Kidney (tissue), 13 donors: ENCODE measurements at regions not wholly inside any gene's neighbourhood (a gene's known extent, or its start where the extent isn't known, plus 50 kb on each side); places are given as distances from the start of the nearest gene placed in this dataset.

Source experiments
- DNase-seq, 5 donors: peaks; one replicate each; pipeline ENCODE4 v3.0.0-alpha.2; 2013 to 2020
- FAIRE-seq: peaks from 2 replicates; lab custom pipeline; 2012; peaks lifted over from hg19 to GRCh38; lab: Jason Lieb, UNC
- H3K27ac ChIP-seq, 2 donors: one replicate each; pipeline ENCODE4 v1.7.0; 2013; ENCODE audit warnings: low read depth in 2 of 2, low read length in 2 of 2, inconsistent platforms in 1 of 2
- H3K27me3 ChIP-seq: one replicate; pipeline ENCODE4 v1.7.1; 2013; ENCODE audit warnings: low read length, inconsistent platforms; ENCODE audit not compliant: control insufficient read depth, insufficient read depth
- H3K36me3 ChIP-seq, 3 donors: one replicate each; pipeline versions ENCODE4 v1.7.0 to v1.7.1; 2013; ENCODE audit warnings: low read length in 3 of 3, control low read depth in 1 of 3, inconsistent platforms in 1 of 3; ENCODE audit not compliant: insufficient read depth in 3 of 3, control insufficient read depth in 2 of 3
- H3K4me1 ChIP-seq, 3 donors: one replicate each; pipeline versions ENCODE4 v1.7.0 to v1.7.1; 2013; ENCODE audit warnings: low read length in 3 of 3, inconsistent platforms in 1 of 3, low read depth in 1 of 3; ENCODE audit not compliant: control insufficient read depth in 2 of 3, insufficient read depth in 2 of 3
- H3K4me3 ChIP-seq, 3 donors: one replicate each; pipeline versions ENCODE4 v1.7.0 to v1.8.1; 2013; ENCODE audit warnings: low read length in 3 of 3, control low read depth in 1 of 3, inconsistent platforms in 1 of 3
- H3K9ac ChIP-seq, 3 donors: one replicate each; pipeline versions ENCODE4 v1.7.0 to v1.7.1; 2013; ENCODE audit warnings: low read length in 3 of 3, control low read depth in 1 of 3, inconsistent platforms in 1 of 3
- H3K9me3 ChIP-seq, 3 donors: one replicate each; pipeline versions ENCODE4 v1.7.0 to v1.7.1; 2013; ENCODE audit warnings: low read length in 3 of 3, control low read depth in 1 of 3, inconsistent platforms in 1 of 3; ENCODE audit not compliant: control insufficient read depth in 2 of 3, insufficient read depth in 1 of 3
- intact Hi-C: fragments of 100-400 bp; cut with DNase I; formaldehyde crosslinking; loops from one replicate; pipeline ENCODE4 v1.11.1; 2022
- TF ChIP-seq, protein P1 (sequence below): IDR thresholded peaks from 3 replicates; pipeline ENCODE4 v1.5.1; 2012; ENCODE audit warnings: mild to moderate bottlenecking, moderate library complexity, borderline replicate concordance; ENCODE audit not compliant: insufficient read depth; ENCODE audit errors: extremely low read depth
- donor health status: control.
- donor health status: control.
- donor health status: control.
- donor health status: control.
- donor health status: control.
- donor health status: DM: yes; HTN: yes; CAD: no.
- donor health status: Normal renal cell carcinoma (clear cell type).

DNA sequence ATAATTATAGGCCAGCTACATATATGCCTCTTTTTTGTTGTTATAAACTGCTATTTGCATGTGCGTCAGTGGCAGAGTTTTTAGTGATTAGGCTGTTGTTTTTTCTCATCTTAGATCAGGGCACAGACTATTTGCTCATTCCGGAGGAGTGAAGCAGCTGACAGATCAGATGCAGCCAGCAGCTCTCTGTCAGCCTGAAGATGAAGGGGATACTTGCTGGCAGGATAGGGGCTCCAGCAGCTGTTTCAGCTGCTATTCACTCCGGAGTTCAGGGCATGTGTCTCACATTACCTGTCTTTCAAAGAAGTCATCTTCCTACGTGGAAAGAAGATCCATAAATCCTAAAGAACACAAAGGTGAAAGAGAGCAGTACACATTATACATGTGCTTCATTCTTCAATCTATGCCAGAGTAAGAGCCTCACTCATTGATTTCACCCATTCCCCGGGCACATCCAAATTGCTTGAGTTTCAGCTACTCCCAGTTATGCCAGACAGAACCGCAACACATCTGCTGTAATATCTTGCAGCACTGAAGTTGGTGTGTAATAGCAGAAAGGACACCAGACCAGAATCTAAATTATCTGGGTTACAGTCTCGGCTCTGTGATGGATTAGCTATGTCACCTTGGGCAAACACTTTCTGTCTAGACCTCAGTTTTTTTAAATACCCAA lies 182.8 kb upstream of the CHRM2 start:
- DNase-seq (peak in 3 of 5 donors; percentile 15 to 30 (median 30)), FAIRE-seq (no peak)
- H3K9me3 ChIP-seq = no peaks in the 10 kb centered on the region
- intact Hi-C loops = no loop called here
- no peaks in the 10 kb centered on the region for H3K27me3 ChIP-seq
- no peaks in the 10 kb centered on the region for H3K4me1 ChIP-seq
- H3K36me3 ChIP-seq = no peaks in the 10 kb centered on the region
- H3K27ac ChIP-seq = no peak overlapping the region
- TF ChIP-seq, protein P1, sequence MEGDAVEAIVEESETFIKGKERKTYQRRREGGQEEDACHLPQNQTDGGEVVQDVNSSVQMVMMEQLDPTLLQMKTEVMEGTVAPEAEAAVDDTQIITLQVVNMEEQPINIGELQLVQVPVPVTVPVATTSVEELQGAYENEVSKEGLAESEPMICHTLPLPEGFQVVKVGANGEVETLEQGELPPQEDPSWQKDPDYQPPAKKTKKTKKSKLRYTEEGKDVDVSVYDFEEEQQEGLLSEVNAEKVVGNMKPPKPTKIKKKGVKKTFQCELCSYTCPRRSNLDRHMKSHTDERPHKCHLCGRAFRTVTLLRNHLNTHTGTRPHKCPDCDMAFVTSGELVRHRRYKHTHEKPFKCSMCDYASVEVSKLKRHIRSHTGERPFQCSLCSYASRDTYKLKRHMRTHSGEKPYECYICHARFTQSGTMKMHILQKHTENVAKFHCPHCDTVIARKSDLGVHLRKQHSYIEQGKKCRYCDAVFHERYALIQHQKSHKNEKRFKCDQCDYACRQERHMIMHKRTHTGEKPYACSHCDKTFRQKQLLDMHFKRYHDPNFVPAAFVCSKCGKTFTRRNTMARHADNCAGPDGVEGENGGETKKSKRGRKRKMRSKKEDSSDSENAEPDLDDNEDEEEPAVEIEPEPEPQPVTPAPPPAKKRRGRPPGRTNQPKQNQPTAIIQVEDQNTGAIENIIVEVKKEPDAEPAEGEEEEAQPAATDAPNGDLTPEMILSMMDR = no peak
- H3K4me3 ChIP-seq = no peak overlapping the region
- no peak overlapping the region for H3K9ac ChIP-seq

- intact Hi-C loops = no loop called here
These were observed 190.7 kb upstream of the CHRM2 start for GRCh38 chr7:136677471-136678365.

DNA sequence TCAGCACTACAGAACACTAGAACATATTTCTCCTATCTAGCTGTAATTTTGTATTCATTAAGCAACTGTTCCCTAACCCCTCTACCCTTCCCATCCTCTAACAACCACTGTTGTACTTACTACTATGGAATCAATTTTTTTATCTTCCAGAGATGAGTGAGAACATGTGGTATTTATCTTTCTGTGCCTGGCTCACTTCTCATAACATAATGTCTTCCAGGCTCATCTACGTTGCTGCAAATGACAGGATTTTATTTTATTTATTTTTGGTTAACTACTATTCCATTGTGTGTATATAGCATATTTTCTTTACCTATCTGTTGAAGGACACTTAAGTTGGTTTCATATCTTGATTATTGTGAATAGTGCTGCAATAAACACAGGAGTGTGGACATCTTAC lies 200.9 kb upstream of the CHRM2 start:
- TF ChIP-seq, protein P1 = no peak
- intact Hi-C loops = no loop called here
- Histone ChIP-seq H3K9me3 (peaks cover 0 to 5% (median 0%) of the 10 kb centered on the region in 3 donors), H3K27ac (no peak overlapping the region), H3K27me3 (no peaks in the 10 kb centered on the region), H3K36me3 (no peaks in the 10 kb centered on the region), H3K4me3 (no peak overlapping the region), H3K9ac (no peak overlapping the region), H3K4me1 (no peaks in the 10 kb centered on the region)
- FAIRE-seq (no peak), DNase-seq (no peak)

More at GRCh38 chr7:136677471-136678365, 190.7 kb upstream of the CHRM2 start:
- no peak overlapping the region for H3K9ac ChIP-seq
- no peaks in the 10 kb centered on the region for H3K36me3 ChIP-seq
- no peaks in the 10 kb centered on the region for H3K4me1 ChIP-seq
- no peaks in the 10 kb centered on the region for H3K27me3 ChIP-seq
- H3K9me3 ChIP-seq = no peaks in the 10 kb centered on the region
- TF ChIP-seq, protein P1 = no peak
- H3K27ac ChIP-seq = no peak overlapping the region
- FAIRE-seq = no peak
- H3K4me3 ChIP-seq = no peak overlapping the region
- DNase-seq = no peak
